ENCODE measurements at regions not wholly inside any gene's neighbourhood (a gene's known extent, or its start where the extent isn't known, plus 50 kb on each side); places are given as distances from the start of the nearest gene placed in this dataset.

GRCh38 chr2:187934692-187935091 is 357.0 kb upstream of the GULP1 start:
- no peaks in the 10 kb centered on the region for H3K36me3 ChIP-seq (ENCODE audit: control insufficient read depth in 4 of 4, insufficient read depth in 4 of 4, low read length in 3 of 4)
- H3K9me3 ChIP-seq (ENCODE audit: control extremely low read depth in 1 of 5, control insufficient read depth in 4 of 5, insufficient read depth in 2 of 5, low read depth in 1 of 5, low read length in 4 of 5): no peaks in the 10 kb centered on the region
- POLR2A ChIA-PET: no interaction called here
- no peaks in the 10 kb centered on the region for H3K27me3 ChIP-seq (replicated peaks in 2 of 5; ENCODE audit: control insufficient read depth in 4 of 5, insufficient read depth in 5 of 5, low read length in 4 of 5)
- no peaks in the 10 kb centered on the region for H3K4me1 ChIP-seq (ENCODE audit: control extremely low read depth in 1 of 4, control insufficient read depth in 4 of 4, insufficient read depth in 4 of 4, low read length in 3 of 4)
- CTCF ChIA-PET: no interaction called here
- no peak overlapping the region for H3K4me3 ChIP-seq (ENCODE audit: control insufficient read depth in 1 of 7, extremely low read depth in 1 of 7, insufficient read depth in 4 of 7, low read depth in 2 of 7, low read length in 6 of 7)
- no peak overlapping the region for H3K27ac ChIP-seq (ENCODE audit: insufficient read depth in 1 of 2, low read depth in 1 of 2, low read length in 2 of 2, poor library complexity in 1 of 2, severe bottlenecking in 2 of 2)
- WGBS (ENCODE audit: insufficient coverage): 100% methylated on average over 1 of the region's 4 CpGs
- DNase-seq: no peak

- DNase-seq: no peak
- Histone ChIP-seq H3K27ac (ENCODE audit: insufficient read depth in 1 of 2, low read depth in 1 of 2, low read length in 2 of 2, poor library complexity in 1 of 2, severe bottlenecking in 2 of 2) (no peak overlapping the region), H3K4me3 (ENCODE audit: control insufficient read depth in 1 of 7, extremely low read depth in 1 of 7, insufficient read depth in 4 of 7, low read depth in 2 of 7, low read length in 6 of 7) (no peak overlapping the region), H3K36me3 (ENCODE audit: control insufficient read depth in 4 of 4, insufficient read depth in 4 of 4, low read length in 3 of 4) (no peaks in the 10 kb centered on the region), H3K9me3 (ENCODE audit: control extremely low read depth in 1 of 5, control insufficient read depth in 4 of 5, insufficient read depth in 2 of 5, low read depth in 1 of 5, low read length in 4 of 5) (no peaks in the 10 kb centered on the region), H3K27me3 (replicated peaks in 2 of 5; ENCODE audit: control insufficient read depth in 4 of 5, insufficient read depth in 5 of 5, low read length in 4 of 5) (no peaks in the 10 kb centered on the region), H3K4me1 (ENCODE audit: control extremely low read depth in 1 of 4, control insufficient read depth in 4 of 4, insufficient read depth in 4 of 4, low read length in 3 of 4) (no peaks in the 10 kb centered on the region)
- 100% methylated on average over 5 of the region's 6 CpGs for WGBS (ENCODE audit: insufficient coverage)
- ChIA-PET POLR2A (no interaction called here), CTCF (no interaction called here)
Observed at GRCh38 chr2:187935126-187935525, 356.5 kb upstream of the GULP1 start.

GRCh38 chr2:187936228-187936627 is 355.4 kb upstream of the GULP1 start:
- no peaks in the 10 kb centered on the region for H3K4me1 ChIP-seq (ENCODE audit: control extremely low read depth in 1 of 4, control insufficient read depth in 4 of 4, insufficient read depth in 4 of 4, low read length in 3 of 4)
- no CpG with 5 or more reads among the region's 2 CpGs for WGBS (ENCODE audit: insufficient coverage)
- no peak for DNase-seq
- ChIA-PET POLR2A (no interaction called here), CTCF (no interaction called here)
- no peaks in the 10 kb centered on the region for H3K36me3 ChIP-seq (ENCODE audit: control insufficient read depth in 4 of 4, insufficient read depth in 4 of 4, low read length in 3 of 4)
- no peaks in the 10 kb centered on the region for H3K27me3 ChIP-seq (replicated peaks in 2 of 5; ENCODE audit: control insufficient read depth in 4 of 5, insufficient read depth in 5 of 5, low read length in 4 of 5)
- H3K4me3 ChIP-seq (ENCODE audit: control insufficient read depth in 1 of 7, extremely low read depth in 1 of 7, insufficient read depth in 4 of 7, low read depth in 2 of 7, low read length in 6 of 7): no peak overlapping the region
- no peaks in the 10 kb centered on the region for H3K9me3 ChIP-seq (ENCODE audit: control extremely low read depth in 1 of 5, control insufficient read depth in 4 of 5, insufficient read depth in 2 of 5, low read depth in 1 of 5, low read length in 4 of 5)
- no peak overlapping the region for H3K27ac ChIP-seq (ENCODE audit: insufficient read depth in 1 of 2, low read depth in 1 of 2, low read length in 2 of 2, poor library complexity in 1 of 2, severe bottlenecking in 2 of 2)

DNA sequence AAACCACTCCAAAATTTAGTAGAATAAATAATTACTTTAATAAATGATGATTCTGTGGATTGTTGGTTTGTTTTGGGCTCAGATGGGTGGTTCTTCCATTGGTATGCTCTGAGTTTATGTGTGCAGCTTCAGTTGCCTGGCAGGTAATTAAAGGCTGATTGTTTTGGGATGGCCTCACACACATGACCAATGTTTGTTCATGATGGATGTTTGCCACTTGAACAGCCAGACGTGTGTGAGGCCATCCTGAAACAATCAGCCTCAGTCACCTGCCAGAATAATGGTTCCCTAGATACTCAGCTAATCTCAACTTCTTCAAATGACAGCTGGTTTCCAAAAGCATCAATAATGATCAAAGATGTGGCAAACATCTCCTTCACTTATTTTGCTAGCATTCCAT is 352.5 kb upstream of the GULP1 start:
- Histone ChIP-seq H3K4me3 (ENCODE audit: control insufficient read depth in 1 of 7, extremely low read depth in 1 of 7, insufficient read depth in 4 of 7, low read depth in 2 of 7, low read length in 6 of 7) (no peak overlapping the region), H3K27ac (ENCODE audit: insufficient read depth in 1 of 2, low read depth in 1 of 2, low read length in 2 of 2, poor library complexity in 1 of 2, severe bottlenecking in 2 of 2) (no peak overlapping the region), H3K9me3 (ENCODE audit: control extremely low read depth in 1 of 5, control insufficient read depth in 4 of 5, insufficient read depth in 2 of 5, low read depth in 1 of 5, low read length in 4 of 5) (no peaks in the 10 kb centered on the region), H3K27me3 (replicated peaks in 2 of 5; ENCODE audit: control insufficient read depth in 4 of 5, insufficient read depth in 5 of 5, low read length in 4 of 5) (no peaks in the 10 kb centered on the region), H3K36me3 (ENCODE audit: control insufficient read depth in 4 of 4, insufficient read depth in 4 of 4, low read length in 3 of 4) (no peaks in the 10 kb centered on the region), H3K4me1 (ENCODE audit: control extremely low read depth in 1 of 4, control insufficient read depth in 4 of 4, insufficient read depth in 4 of 4, low read length in 3 of 4) (no peaks in the 10 kb centered on the region)
- CTCF ChIA-PET: no interaction called here
- 100% methylated on average over 1 of the region's 1 CpG for WGBS (ENCODE audit: insufficient coverage)
- POLR2A ChIA-PET: no interaction called here
- DNase-seq: no peak

DNA sequence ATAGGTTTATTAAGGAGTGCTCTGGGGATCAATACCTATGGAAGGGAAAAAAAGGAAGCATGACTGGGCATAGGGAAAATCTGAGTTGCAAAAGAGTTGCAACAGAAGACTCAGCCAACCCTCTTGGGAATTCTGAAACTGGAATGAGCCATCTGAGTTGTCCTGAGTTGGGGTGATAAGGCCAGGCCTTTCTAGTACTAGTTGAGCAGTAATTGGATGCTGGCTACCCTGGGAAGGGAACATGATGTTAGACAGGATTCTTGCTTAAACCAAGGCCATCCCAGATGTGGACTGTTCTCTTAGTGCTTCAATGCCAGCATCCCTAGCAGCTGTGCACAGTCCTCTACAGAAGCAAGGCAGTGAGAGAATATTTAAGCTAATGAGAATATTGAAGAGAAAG is 348.8 kb upstream of the GULP1 start:
- H3K36me3 ChIP-seq (ENCODE audit: control insufficient read depth in 4 of 4, insufficient read depth in 4 of 4, low read length in 3 of 4): no peaks in the 10 kb centered on the region
- ChIA-PET CTCF (no interaction called here), POLR2A (no interaction called here)
- H3K4me1 ChIP-seq (ENCODE audit: control extremely low read depth in 1 of 4, control insufficient read depth in 4 of 4, insufficient read depth in 4 of 4, low read length in 3 of 4): no peaks in the 10 kb centered on the region
- H3K27ac ChIP-seq (ENCODE audit: insufficient read depth in 1 of 2, low read depth in 1 of 2, low read length in 2 of 2, poor library complexity in 1 of 2, severe bottlenecking in 2 of 2): no peak overlapping the region
- H3K9me3 ChIP-seq (ENCODE audit: control extremely low read depth in 1 of 5, control insufficient read depth in 4 of 5, insufficient read depth in 2 of 5, low read depth in 1 of 5, low read length in 4 of 5): no peaks in the 10 kb centered on the region
- no peaks in the 10 kb centered on the region for H3K27me3 ChIP-seq (replicated peaks in 2 of 5; ENCODE audit: control insufficient read depth in 4 of 5, insufficient read depth in 5 of 5, low read length in 4 of 5)
- no peak overlapping the region for H3K4me3 ChIP-seq (ENCODE audit: control insufficient read depth in 1 of 7, extremely low read depth in 1 of 7, insufficient read depth in 4 of 7, low read depth in 2 of 7, low read length in 6 of 7)
- no peak for DNase-seq

GRCh38 chr2:187943772-187944369 is 347.8 kb upstream of the GULP1 start:
- CTCF ChIA-PET: no interaction called here
- WGBS (ENCODE audit: insufficient coverage): 100% methylated on average over 4 of the region's 6 CpGs

DNA sequence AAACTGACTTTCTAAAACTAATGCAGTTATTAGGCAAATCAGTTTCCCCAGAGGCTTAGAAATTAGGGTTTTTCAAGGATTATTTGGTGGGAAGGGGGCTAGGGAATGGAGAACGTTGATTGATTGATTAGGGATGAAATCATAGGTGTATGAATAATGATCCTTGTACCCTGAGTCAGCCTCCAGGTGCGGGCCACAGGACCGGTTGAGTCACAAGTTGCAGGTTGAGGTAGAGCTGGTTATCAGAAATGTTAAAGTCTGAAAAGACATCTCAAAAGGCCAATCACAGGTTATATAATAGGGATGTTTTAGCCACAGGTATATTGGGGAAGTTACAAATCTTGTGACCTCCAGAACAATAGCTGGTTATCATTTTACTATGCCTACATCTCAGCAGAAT is 341.8 kb upstream of the GULP1 start:
- WGBS (ENCODE audit: insufficient coverage): 80% methylated on average over 1 of the region's 3 CpGs
- DNase-seq: no peak
- H3K27me3 ChIP-seq (replicated peaks in 2 of 5; ENCODE audit: control insufficient read depth in 4 of 5, insufficient read depth in 5 of 5, low read length in 4 of 5): no peaks in the 10 kb centered on the region
- H3K36me3 ChIP-seq (ENCODE audit: control insufficient read depth in 4 of 4, insufficient read depth in 4 of 4, low read length in 3 of 4): no peaks in the 10 kb centered on the region
- no peak overlapping the region for H3K27ac ChIP-seq (ENCODE audit: insufficient read depth in 1 of 2, low read depth in 1 of 2, low read length in 2 of 2, poor library complexity in 1 of 2, severe bottlenecking in 2 of 2)
- ChIA-PET POLR2A (no interaction called here), CTCF (no interaction called here)
- H3K4me1 ChIP-seq (ENCODE audit: control extremely low read depth in 1 of 4, control insufficient read depth in 4 of 4, insufficient read depth in 4 of 4, low read length in 3 of 4): no peaks in the 10 kb centered on the region
- peaks cover 0 to 3% (median 0%) of the 10 kb centered on the region in 5 experiments for H3K9me3 ChIP-seq (ENCODE audit: control extremely low read depth in 1 of 5, control insufficient read depth in 4 of 5, insufficient read depth in 2 of 5, low read depth in 1 of 5, low read length in 4 of 5)
- no peak overlapping the region for H3K4me3 ChIP-seq (ENCODE audit: control insufficient read depth in 1 of 7, extremely low read depth in 1 of 7, insufficient read depth in 4 of 7, low read depth in 2 of 7, low read length in 6 of 7)

More at GRCh38 chr2:187943772-187944369, 347.8 kb upstream of the GULP1 start:
- no peaks in the 10 kb centered on the region for H3K9me3 ChIP-seq (ENCODE audit: control extremely low read depth in 1 of 5, control insufficient read depth in 4 of 5, insufficient read depth in 2 of 5, low read depth in 1 of 5, low read length in 4 of 5)
- no peaks in the 10 kb centered on the region for H3K27me3 ChIP-seq (replicated peaks in 2 of 5; ENCODE audit: control insufficient read depth in 4 of 5, insufficient read depth in 5 of 5, low read length in 4 of 5)
- no peak overlapping the region for H3K27ac ChIP-seq (ENCODE audit: insufficient read depth in 1 of 2, low read depth in 1 of 2, low read length in 2 of 2, poor library complexity in 1 of 2, severe bottlenecking in 2 of 2)
- POLR2A ChIA-PET: no interaction called here
- no peak overlapping the region for H3K4me3 ChIP-seq (ENCODE audit: control insufficient read depth in 1 of 7, extremely low read depth in 1 of 7, insufficient read depth in 4 of 7, low read depth in 2 of 7, low read length in 6 of 7)
- H3K4me1 ChIP-seq (ENCODE audit: control extremely low read depth in 1 of 4, control insufficient read depth in 4 of 4, insufficient read depth in 4 of 4, low read length in 3 of 4): no peaks in the 10 kb centered on the region
- DNase-seq: no peak
- no peaks in the 10 kb centered on the region for H3K36me3 ChIP-seq (ENCODE audit: control insufficient read depth in 4 of 4, insufficient read depth in 4 of 4, low read length in 3 of 4)
